ENCODE measurements at regions not wholly inside any gene's neighbourhood (a gene's known extent, or its start where the extent isn't known, plus 50 kb on each side); places are given as distances from the start of the nearest gene placed in this dataset.
"Not testable (repeated sequence)": the region's sequence is repeated elsewhere in the genome, so short reads cannot be mapped to it uniquely, and the experiment has no call there.

- Histone ChIP-seq H3K4me1 (no peaks in the 10 kb centered on the region), H3K36me3 (no peaks in the 10 kb centered on the region), H3K4me3 (no peak overlapping the region), H3K9me3 (no peaks in the 10 kb centered on the region), H3K27me3 (no peaks in the 10 kb centered on the region), H3K27ac (no peak overlapping the region)
- 86 to 92% (median 89%) methylated on average over 3 of the region's 3 CpGs for WGBS, 4 donors
- TF ChIP-seq POLR2A (IDR thresholded peaks at IDR 0.05) = no peak
- DNase-seq = no peak
- intact Hi-C loops (cut with DNase I) = no loop called here
- no peak for ATAC-seq
Observed at GRCh38 chr11:87459351-87459750, 421.6 kb downstream of the TMEM135 start.

GRCh38 chr11:87456499-87456898 lies 418.8 kb downstream of the TMEM135 start:
- 94 to 97% (median 96%) methylated on average over 1 of the region's 1 CpG for WGBS, 4 donors
- no peak overlapping the region for H3K4me3 ChIP-seq
- DNase-seq (no peak), ATAC-seq (no peak)
- no peak for TF ChIP-seq CTCF (IDR thresholded peaks at IDR 0.05)
- TF ChIP-seq POLR2A (IDR thresholded peaks at IDR 0.05) = no peak
- no peak overlapping the region for H3K27ac ChIP-seq
- H3K27me3 ChIP-seq = no peaks in the 10 kb centered on the region
- H3K4me1 ChIP-seq = no peaks in the 10 kb centered on the region
- no peaks in the 10 kb centered on the region for H3K36me3 ChIP-seq
- intact Hi-C loops (cut with DNase I) = no loop called here
- H3K9me3 ChIP-seq = no peaks in the 10 kb centered on the region

DNA sequence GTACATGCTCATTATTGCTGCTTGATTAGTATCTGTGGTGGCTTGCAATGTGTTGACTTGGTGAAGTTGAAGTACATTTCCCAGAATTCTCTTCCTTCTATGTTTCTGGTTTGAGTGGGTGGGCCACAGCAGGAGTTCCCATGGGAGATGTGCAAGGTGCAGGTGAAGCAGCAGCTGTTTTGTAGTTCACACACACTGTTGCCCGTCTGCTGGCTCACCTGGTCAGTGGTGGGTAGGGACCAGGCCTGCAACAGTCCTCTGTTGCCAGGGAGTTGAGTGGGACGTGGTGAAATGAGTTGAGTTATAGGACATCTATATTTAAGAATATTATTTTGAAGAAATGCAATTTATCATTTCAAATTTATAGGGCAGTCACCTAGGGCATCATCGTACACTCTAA lies 417.4 kb downstream of the TMEM135 start:
- Histone ChIP-seq H3K4me3 (no peak overlapping the region), H3K27ac (no peak overlapping the region), H3K27me3 (no peaks in the 10 kb centered on the region), H3K36me3 (no peaks in the 10 kb centered on the region), H3K9me3 (no peaks in the 10 kb centered on the region), H3K4me1 (no peaks in the 10 kb centered on the region)
- DNase-seq (no peak), ATAC-seq (no peak)
- 85 to 92% (median 91%) methylated on average over 3 of the region's 3 CpGs for WGBS, 4 donors
- TF ChIP-seq POLR2A (IDR thresholded peaks at IDR 0.05) (no peak), CTCF (IDR thresholded peaks at IDR 0.05) (no peak)
- intact Hi-C loops (cut with DNase I) = no loop called here

DNA sequence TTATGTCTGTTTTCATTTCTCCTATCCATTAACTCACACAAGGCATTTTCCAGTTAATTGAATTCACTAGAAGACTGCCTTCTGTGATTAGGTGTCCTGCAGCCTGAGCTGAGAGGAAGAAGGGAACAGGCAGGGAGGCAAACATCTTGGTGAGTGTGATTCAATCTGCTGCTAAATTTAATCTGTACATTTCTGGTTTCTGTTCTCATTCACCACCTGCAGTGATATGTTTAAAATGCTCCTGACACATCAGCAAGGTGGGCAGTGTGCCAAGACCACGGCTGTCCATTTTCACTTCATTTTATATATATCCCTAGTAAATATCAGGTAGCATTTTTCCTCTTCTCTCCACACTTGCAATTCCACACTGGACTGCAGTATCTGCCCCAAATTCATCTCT lies 416.5 kb downstream of the TMEM135 start:
- no peak overlapping the region for H3K27ac ChIP-seq
- no peak for TF ChIP-seq CTCF (IDR thresholded peaks at IDR 0.05)
- TF ChIP-seq POLR2A (IDR thresholded peaks at IDR 0.05) = no peak
- no peak for DNase-seq
- intact Hi-C loops (cut with DNase I) = no loop called here
- no peaks in the 10 kb centered on the region for H3K36me3 ChIP-seq
- WGBS, 4 donors = 0 to 5% (median 1%) methylated on average over 1 of the region's 1 CpG
- no peak for ATAC-seq
- H3K9me3 ChIP-seq = no peaks in the 10 kb centered on the region
- no peaks in the 10 kb centered on the region for H3K4me1 ChIP-seq
- H3K27me3 ChIP-seq = no peaks in the 10 kb centered on the region
- H3K4me3 ChIP-seq = no peak overlapping the region

DNA sequence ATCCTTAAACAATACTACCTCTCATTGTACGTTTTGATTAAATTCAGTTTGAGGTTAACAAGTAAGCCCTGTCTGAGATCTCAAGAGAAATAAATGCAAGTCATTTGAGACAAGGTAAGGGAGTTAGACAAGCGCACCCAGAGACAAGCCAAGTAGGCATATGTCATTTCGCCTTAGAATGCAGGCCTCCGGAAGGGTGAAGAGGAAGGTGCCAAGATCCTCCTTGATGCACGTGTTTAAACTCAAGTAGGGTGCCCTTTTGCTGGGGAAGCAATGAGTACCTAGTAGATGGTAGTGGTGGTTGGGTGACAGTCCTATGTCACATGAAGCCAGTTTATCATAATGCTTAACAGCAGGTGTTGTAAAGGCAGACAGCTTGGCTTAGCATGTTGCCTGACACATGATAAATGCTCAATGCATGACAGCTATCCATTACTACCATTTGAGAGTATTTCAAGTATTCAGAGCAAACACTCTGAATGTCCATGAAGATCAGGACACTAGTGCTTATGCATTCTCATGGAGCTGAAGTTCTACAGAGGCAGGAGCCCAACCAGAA lies 415.9 kb downstream of the TMEM135 start:
- Histone ChIP-seq H3K36me3 (no peaks in the 10 kb centered on the region), H3K27me3 (no peaks in the 10 kb centered on the region), H3K4me3 (no peak overlapping the region), H3K27ac (no peak overlapping the region), H3K4me1 (no peaks in the 10 kb centered on the region), H3K9me3 (no peaks in the 10 kb centered on the region)
- TF ChIP-seq POLR2A (IDR thresholded peaks at IDR 0.05) = no peak
- TF ChIP-seq CTCF (IDR thresholded peaks at IDR 0.05) = no peak
- WGBS, 4 donors = 82 to 88% (median 83%) methylated on average over 5 of the region's 5 CpGs
- DNase-seq (no peak), ATAC-seq (no peak)
- intact Hi-C loops (cut with DNase I) = no loop called here

GRCh38 chr11:87452025-87452424 lies 414.3 kb downstream of the TMEM135 start:
- intact Hi-C loops (cut with DNase I); H3K4me1 ChIP-seq; H3K36me3 ChIP-seq; H3K4me3 ChIP-seq; H3K27ac ChIP-seq; H3K27me3 ChIP-seq; ATAC-seq; DNase-seq; H3K9me3 ChIP-seq: not testable (repeated sequence)
- 79 to 89% (median 84%) methylated on average over 2 of the region's 2 CpGs for WGBS, 4 donors

Measured in heart left ventricle (tissue), 16 donors.